ENCODE measurements at regions not wholly inside any gene's neighbourhood (a gene's known extent, or its start where the extent isn't known, plus 50 kb on each side); places are given as distances from the start of the nearest gene placed in this dataset.
"Not testable (repeated sequence)": the region's sequence is repeated elsewhere in the genome, so short reads cannot be mapped to it uniquely, and the experiment has no call there.

GRCh38 chr2:226532976-226533375 lies 266.6 kb downstream of the IRS1 start:
- not testable (repeated sequence) for H3K9me3 ChIP-seq, H3K27me3 ChIP-seq, DNase-seq, H3K36me3 ChIP-seq, H3K4me3 ChIP-seq

- no peak for DNase-seq
- Histone ChIP-seq H3K9me3 (no peaks in the 10 kb centered on the region), H3K36me3 (no peaks in the 10 kb centered on the region), H3K4me3 (no peak overlapping the region), H3K27me3 (no peaks in the 10 kb centered on the region)
These were observed 268.4 kb downstream of the IRS1 start for GRCh38 chr2:226531061-226531810.

GRCh38 chr2:226529556-226529955 lies 270.1 kb downstream of the IRS1 start:
- no peak for DNase-seq
- no peak overlapping the region for H3K4me3 ChIP-seq
- no peaks in the 10 kb centered on the region for H3K27me3 ChIP-seq
- H3K36me3 ChIP-seq, result no peaks in the 10 kb centered on the region
- H3K9me3 ChIP-seq, result no peaks in the 10 kb centered on the region

GRCh38 chr2:226526716-226527115 lies 272.9 kb downstream of the IRS1 start:
- Histone ChIP-seq H3K27me3 (no peaks in the 10 kb centered on the region), H3K4me3 (no peak overlapping the region), H3K9me3 (no peaks in the 10 kb centered on the region), H3K36me3 (no peaks in the 10 kb centered on the region)
- no peak for DNase-seq

GRCh38 chr2:226524381-226524843 lies 275.2 kb downstream of the IRS1 start:
- Histone ChIP-seq H3K4me3 (no peak overlapping the region), H3K27me3 (no peaks in the 10 kb centered on the region), H3K9me3 (no peaks in the 10 kb centered on the region), H3K36me3 (no peaks in the 10 kb centered on the region)
- no peak for DNase-seq

GRCh38 chr2:226520723-226521122 lies 278.9 kb downstream of the IRS1 start:
- H3K4me3 ChIP-seq, result no peak overlapping the region
- no peak for DNase-seq
- H3K9me3 ChIP-seq, result peaks cover 4% of the 10 kb centered on the region
- no peaks in the 10 kb centered on the region for H3K27me3 ChIP-seq
- H3K36me3 ChIP-seq, result no peaks in the 10 kb centered on the region

GRCh38 chr2:226515344-226516055 lies 284.1 kb downstream of the IRS1 start:
- no peak for DNase-seq
- Histone ChIP-seq H3K27me3 (no peaks in the 10 kb centered on the region), H3K9me3 (peaks cover 4% of the 10 kb centered on the region), H3K4me3 (no peak overlapping the region), H3K36me3 (no peaks in the 10 kb centered on the region)

- DNase-seq, result no peak
- H3K4me3 ChIP-seq, result no peak overlapping the region
- peaks cover 4% of the 10 kb centered on the region for H3K9me3 ChIP-seq
- H3K36me3 ChIP-seq, result no peaks in the 10 kb centered on the region
- no peaks in the 10 kb centered on the region for H3K27me3 ChIP-seq
These were observed 284.7 kb downstream of the IRS1 start for GRCh38 chr2:226514895-226515294.

- no peak for DNase-seq
These were observed 288.3 kb downstream of the IRS1 start for GRCh38 chr2:226511311-226511710.

GRCh38 chr2:226508683-226509082 lies 290.9 kb downstream of the IRS1 start:
- no peak for DNase-seq
- no peaks in the 10 kb centered on the region for H3K36me3 ChIP-seq
- no peaks in the 10 kb centered on the region for H3K9me3 ChIP-seq
- no peak overlapping the region for H3K4me3 ChIP-seq
- no peaks in the 10 kb centered on the region for H3K27me3 ChIP-seq

More at GRCh38 chr2:226511311-226511710, 288.3 kb downstream of the IRS1 start:
- Histone ChIP-seq H3K27me3 (no peaks in the 10 kb centered on the region), H3K36me3 (no peaks in the 10 kb centered on the region), H3K4me3 (no peak overlapping the region), H3K9me3 (no peaks in the 10 kb centered on the region)

GRCh38 chr2:226508005-226508404 lies 291.6 kb downstream of the IRS1 start:
- Histone ChIP-seq H3K27me3 (no peaks in the 10 kb centered on the region), H3K9me3 (no peaks in the 10 kb centered on the region), H3K4me3 (no peak overlapping the region), H3K36me3 (no peaks in the 10 kb centered on the region)
- no peak for DNase-seq

GRCh38 chr2:226497146-226497909 lies 302.3 kb downstream of the IRS1 start:
- Histone ChIP-seq H3K27me3 (no peaks in the 10 kb centered on the region), H3K9me3 (no peaks in the 10 kb centered on the region), H3K36me3 (no peaks in the 10 kb centered on the region), H3K4me3 (no peak overlapping the region)
- DNase-seq, result no peak

- DNase-seq, result no peak
- Histone ChIP-seq H3K27me3 (no peaks in the 10 kb centered on the region), H3K36me3 (no peaks in the 10 kb centered on the region), H3K9me3 (no peaks in the 10 kb centered on the region), H3K4me3 (no peak overlapping the region)
These were observed 303.4 kb downstream of the IRS1 start for GRCh38 chr2:226496273-226496550.

GRCh38 chr2:226495466-226496272 lies 304.0 kb downstream of the IRS1 start:
- no peaks in the 10 kb centered on the region for H3K27me3 ChIP-seq
- no peak for DNase-seq
- H3K4me3 ChIP-seq, result no peak overlapping the region
- no peaks in the 10 kb centered on the region for H3K36me3 ChIP-seq
- no peaks in the 10 kb centered on the region for H3K9me3 ChIP-seq

GRCh38 chr2:226491112-226491511 lies 308.5 kb downstream of the IRS1 start:
- no peaks in the 10 kb centered on the region for H3K9me3 ChIP-seq
- no peak overlapping the region for H3K4me3 ChIP-seq
- DNase-seq, result no peak
- no peaks in the 10 kb centered on the region for H3K36me3 ChIP-seq
- H3K27me3 ChIP-seq, result no peaks in the 10 kb centered on the region

GRCh38 chr2:226489775-226490541 lies 309.7 kb downstream of the IRS1 start:
- H3K4me3 ChIP-seq, result no peak overlapping the region
- no peaks in the 10 kb centered on the region for H3K36me3 ChIP-seq
- peak; percentile 6 for DNase-seq
- H3K27me3 ChIP-seq, result no peaks in the 10 kb centered on the region
- no peaks in the 10 kb centered on the region for H3K9me3 ChIP-seq

Measured in MG63 (cell line).